ENCODE measurements at regions not wholly inside any gene's neighbourhood (a gene's known extent, or its start where the extent isn't known, plus 50 kb on each side); places are given as distances from the start of the nearest gene placed in this dataset.

GRCh38 chr16:66212428-66212827, 154.1 kb upstream of the CDH5 start:
- no peak for DNase-seq (ENCODE audit: low read depth in 2 of 2)

GRCh38 chr16:66211651-66212050, 154.8 kb upstream of the CDH5 start:
- DNase-seq (ENCODE audit: low read depth in 2 of 2), result no peak

DNA sequence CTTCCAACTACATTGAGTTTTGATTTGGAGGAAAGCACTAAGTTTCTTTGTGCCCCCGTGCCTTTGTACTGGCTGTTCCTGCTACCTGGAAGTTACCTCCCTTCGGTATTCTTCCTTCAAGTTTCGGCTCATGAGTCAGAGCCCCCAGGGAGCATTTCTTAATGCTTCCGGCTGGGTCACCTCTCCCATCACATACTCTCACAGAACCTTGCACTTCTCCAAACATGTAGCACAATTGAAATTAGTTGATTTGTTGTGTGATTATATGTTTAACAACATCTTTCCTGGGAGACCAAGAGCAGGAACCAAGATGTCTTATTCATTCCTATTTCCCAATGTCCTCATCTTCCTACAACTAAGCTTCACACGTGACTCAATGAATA, 158.6 kb upstream of the CDH5 start:
- no peak for DNase-seq (ENCODE audit: low read depth in 2 of 2)

DNA sequence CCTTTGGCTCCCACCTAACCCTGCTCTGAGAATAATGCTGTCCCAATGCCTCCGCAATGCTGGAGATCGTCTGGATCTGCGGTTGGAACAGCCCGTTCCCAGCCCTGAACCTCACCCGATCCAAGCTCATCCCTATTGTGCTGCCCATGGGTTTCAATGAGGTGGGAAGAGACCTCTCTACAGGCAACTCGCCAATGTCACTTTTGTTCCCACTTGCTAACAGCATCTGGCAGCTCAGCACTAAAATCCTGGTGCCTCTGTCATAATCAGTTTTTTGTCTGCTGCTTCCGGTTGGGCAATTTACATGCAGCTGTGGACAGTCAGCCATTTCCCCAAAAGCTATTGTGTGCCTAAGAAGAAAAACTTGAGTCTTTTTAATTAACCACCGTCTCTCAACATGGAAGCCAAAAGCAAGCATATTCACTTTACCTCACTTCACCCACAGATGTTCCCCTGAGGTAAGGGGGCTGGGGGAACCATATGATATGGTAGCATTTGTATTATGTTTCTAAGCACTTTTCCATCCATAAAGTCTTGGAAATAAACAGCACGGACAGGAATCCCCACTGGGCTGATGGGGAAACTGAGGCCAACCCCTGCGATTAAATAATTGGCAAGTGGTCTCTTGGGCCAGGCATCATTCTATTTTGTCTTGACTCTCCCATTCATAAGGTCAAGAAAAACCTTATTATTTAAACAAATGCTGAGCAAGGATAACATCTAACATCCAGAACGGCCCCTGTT, 159.2 kb upstream of the CDH5 start:
- no peak for DNase-seq (ENCODE audit: low read depth in 2 of 2)

DNA sequence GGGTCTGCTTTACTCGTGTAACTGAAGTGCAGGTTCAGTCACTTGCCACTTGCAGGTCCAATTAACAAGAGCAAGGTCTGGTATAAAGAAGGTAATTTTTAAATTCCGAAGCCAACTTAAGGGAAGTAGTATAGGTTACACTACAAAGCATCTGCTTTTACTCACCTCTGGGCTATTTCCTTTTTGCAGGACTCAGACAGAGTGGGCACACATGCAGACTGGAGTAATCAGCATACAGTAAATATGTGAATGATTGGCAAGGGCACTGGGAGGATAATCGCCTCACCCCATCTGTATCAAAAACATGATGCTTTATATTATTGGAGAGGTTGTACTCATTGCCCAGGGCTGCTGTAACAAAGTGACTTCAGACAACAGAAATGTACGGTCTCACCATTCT, 160.1 kb upstream of the CDH5 start:
- no peak for DNase-seq (ENCODE audit: low read depth in 2 of 2)

DNA sequence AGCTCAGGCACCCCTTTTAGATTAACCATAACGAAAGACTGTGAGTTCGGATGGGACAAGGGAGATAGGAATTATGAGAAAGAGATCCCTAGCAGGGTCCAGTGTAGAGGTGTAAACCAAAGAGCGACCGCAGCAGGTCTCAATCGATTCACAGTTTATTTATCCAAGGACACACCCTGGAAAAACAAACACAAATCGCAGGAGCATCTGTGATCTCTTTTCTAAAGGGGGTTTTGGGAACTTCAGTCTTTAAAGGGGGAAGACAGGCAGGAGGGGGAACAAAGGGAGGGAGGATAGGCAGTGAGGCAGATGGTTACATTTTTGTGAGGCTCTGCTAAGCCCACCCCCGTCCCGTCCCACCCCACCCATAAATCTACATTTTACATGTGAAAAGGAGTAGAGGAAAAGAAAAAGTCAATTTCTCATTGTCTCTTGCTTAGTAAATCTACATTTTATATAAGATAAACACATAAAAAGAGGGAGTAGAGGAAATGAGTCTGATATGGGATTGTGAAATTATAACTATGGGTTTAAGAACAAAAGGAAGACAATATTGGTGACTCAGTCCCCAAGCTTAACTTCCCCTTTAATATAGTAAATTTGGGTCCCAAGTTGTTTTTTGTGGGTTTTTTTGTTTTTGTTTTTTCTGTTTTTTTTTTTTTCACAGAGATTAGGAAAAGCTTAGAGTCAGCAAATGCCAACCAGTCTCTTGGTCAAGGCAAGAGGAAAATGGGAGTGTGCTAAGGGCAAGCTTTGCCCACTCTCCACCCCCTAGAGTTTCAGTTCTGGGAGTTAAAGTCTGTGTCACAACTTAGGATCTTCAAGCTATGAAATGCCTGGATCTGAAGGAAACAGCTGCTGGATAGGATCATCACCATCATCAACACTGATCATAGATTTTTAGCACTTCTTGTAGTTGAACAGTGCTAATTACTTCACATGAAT, 160.9 kb upstream of the CDH5 start:
- no peak for DNase-seq (ENCODE audit: low read depth in 2 of 2)

- DNase-seq (ENCODE audit: low read depth in 2 of 2), result no peak
Measured at GRCh38 chr16:66204756-66205155, 161.7 kb upstream of the CDH5 start.

DNA sequence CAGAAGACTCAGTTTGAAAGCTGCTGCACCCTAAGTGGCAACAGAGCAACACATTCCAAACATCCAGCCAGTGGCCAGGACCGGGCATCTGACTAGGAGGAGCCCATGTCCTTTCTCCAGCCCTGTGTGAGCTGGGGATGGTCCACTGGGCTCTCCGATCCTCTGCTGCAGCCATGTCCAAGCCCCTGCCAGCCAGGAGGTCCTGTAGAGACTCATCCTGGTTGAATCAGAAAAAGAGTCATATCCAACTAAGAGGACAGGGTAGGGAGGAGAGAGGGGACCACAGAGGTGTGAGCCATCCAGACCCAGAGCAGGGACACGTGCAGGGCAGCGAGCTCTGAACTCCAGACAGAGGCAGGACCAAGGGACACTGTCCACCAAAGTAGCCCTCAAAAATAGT, 163.0 kb upstream of the CDH5 start:
- DNase-seq (ENCODE audit: low read depth in 2 of 2), result no peak

DNA sequence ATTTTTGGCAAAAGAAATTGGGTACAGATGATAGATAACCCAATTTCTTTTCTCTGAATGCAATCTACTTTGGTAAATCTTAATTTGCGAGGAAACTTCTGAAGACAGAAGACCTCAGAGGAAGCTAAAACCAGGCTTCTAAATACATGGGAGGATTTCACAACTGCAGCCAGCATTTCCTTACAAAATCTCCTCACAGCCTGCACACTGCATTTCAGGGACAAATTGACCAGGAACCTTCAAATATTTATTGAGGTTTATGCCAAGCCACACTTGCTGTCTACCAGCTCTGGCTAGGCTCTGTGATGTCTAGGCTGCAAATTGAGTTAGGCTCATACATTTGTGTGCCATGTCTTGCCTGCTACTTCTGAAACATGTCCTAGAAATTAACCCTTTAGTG, 167.3 kb upstream of the CDH5 start:
- DNase-seq (ENCODE audit: low read depth in 2 of 2), result no peak

GRCh38 chr16:66198641-66199040, 167.8 kb upstream of the CDH5 start:
- no peak for DNase-seq (ENCODE audit: low read depth in 2 of 2)

GRCh38 chr16:66197668-66198278, 168.7 kb upstream of the CDH5 start:
- no peak for DNase-seq (ENCODE audit: low read depth in 2 of 2)

DNA sequence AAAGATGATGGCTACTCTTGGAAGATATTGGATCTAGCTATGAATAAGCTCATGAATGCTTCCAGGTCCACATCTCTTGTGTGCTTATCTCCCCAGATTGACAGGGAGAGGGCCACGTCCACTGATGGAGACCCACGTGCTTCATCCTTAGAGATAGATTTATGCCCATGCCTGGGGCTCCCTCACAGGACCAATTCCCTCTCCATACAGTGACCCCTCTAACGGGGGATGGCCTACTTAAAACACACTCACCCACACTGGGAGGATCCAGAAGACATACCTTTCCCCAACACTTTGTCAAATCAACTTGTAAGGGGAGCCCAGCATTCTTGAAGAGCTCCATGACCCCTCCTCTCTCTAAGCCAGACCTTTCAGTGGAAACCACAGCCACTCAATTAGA, 169.7 kb upstream of the CDH5 start:
- no peak for DNase-seq (ENCODE audit: low read depth in 2 of 2)

- no peak for DNase-seq (ENCODE audit: low read depth in 2 of 2)
Measured at GRCh38 chr16:66194866-66195265, 171.6 kb upstream of the CDH5 start.

DNA sequence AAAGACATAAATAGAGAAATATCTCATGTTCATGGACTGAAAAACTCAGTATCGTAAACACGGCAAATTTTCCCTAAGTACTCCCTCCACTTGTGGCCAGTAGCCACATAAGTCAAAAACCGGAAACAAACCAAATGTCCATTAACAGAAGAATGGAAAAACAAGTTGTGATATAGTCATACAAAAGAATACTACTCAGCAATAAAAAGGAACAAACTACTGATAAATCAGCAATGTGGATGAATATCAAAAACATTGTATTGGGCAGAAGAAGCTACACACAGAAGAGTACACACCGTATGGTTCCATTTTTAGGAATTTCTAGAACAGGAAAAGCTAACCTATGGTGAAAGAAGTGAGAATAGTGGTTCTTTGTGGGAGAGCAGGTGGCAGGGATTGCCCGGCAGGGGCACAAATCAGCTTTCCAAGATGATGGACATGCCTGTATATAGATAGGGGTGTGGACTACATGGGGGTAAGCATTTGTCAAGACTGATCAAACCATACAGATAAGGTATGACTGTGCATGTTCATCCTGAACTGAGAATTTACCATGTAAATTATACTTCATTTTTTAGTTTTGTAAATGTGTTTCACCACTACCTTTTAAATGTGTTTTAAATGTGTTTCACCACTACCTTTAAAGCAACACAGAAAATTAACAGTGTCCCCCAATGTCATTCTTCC, 172.8 kb upstream of the CDH5 start:
- DNase-seq (ENCODE audit: low read depth in 2 of 2), result no peak

GRCh38 chr16:66190411-66190810, 176.1 kb upstream of the CDH5 start:
- DNase-seq (ENCODE audit: low read depth in 2 of 2), result no peak

- no peak for DNase-seq (ENCODE audit: low read depth in 2 of 2)
Measured at GRCh38 chr16:66189951-66190350, 176.5 kb upstream of the CDH5 start.

DNA sequence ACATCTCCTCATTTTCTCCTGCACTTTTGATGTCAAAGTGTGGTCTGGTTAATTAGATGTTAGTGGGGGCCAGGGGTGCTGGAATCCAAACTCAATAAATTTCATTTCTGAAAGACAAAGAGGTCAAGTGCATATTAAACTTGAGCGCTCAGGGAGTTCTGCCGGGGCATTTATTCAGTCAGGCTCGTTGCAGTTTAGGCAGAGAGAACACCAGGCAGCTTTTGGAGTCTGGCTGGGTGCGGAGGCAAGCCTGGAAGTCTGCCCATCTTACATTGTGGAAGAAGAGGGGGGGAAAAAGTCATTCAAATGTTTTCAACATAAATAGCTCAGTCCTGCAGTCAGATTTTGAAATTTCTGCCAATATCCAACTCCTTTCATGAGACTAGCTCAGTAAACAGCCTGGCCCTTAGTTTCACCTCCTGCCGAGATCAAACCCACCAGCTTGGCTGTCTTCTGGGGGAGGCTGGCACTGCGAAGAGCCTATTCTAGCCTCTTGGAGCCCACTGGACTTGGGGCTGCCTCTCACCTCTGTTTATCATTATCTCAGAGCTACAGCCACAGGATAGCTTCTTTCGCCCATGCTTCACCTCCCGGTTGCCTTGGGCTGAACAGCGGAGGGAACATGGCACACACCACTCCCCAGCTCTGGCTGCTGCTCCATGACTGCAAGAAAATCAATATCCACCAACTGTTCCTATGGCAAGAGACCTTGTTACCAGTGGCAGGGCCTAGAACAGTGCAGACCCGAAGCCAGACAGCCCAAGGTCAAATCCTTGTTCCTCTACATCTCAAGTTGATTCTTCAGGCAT, 177.4 kb upstream of the CDH5 start:
- no peak for DNase-seq (ENCODE audit: low read depth in 2 of 2)

- no peak for DNase-seq (ENCODE audit: low read depth in 2 of 2)
Measured at GRCh38 chr16:66186251-66186785, 180.2 kb upstream of the CDH5 start.

DNA sequence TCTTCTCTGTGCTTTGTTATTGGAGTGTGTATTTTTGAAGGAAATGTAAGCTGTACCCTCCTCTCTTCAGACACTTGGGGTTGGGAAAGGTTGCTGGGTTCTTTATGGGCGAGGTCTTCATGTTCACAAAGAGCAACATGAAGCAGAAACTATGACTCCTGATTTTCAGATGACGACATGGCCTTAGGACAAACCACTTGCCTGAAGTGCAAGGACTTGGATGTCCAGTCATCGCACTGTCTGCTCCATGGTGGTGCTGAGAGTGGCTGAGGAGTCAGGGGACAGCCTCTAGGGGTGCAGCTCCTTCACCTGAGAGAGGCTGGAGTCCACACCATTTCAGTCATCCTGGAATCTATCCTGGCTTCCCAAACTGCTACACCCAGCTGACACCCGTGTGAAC, 183.9 kb upstream of the CDH5 start:
- DNase-seq (ENCODE audit: low read depth in 2 of 2), result no peak

- DNase-seq (ENCODE audit: low read depth in 2 of 2), result no peak
Measured at GRCh38 chr16:66176731-66177130, 189.8 kb upstream of the CDH5 start.

DNA sequence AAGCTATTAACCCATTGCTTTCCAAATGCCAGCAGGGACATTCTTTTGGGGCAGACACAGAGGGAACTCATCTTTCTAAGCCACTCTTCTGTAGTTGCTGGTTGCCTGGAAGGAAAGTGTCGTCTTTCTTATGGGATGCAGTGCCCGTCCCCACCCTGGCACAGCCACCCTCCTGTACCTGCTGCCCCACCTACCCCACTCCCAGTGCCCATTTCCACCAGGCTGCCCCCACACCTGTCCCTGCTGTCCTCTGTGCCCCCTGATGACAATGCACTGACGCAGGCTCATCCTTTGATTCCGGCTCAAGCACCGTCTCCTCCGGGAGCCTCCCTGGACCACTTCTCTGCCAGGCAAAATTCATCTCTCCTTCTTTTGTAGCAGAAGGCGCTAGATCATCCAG, 190.4 kb upstream of the CDH5 start:
- DNase-seq (ENCODE audit: low read depth in 2 of 2), result no peak

Data from lung microvascular endothelial cell (primary cell).